COR-L47 (cell line): ENCODE measurements at regions not wholly inside any gene's neighbourhood (a gene's known extent, or its start where the extent isn't known, plus 50 kb on each side); places are given as distances from the start of the nearest gene placed in this dataset.
A peak's percentile ranks its signal among the peaks of the same experiment; 100 is the strongest.

ENCODE experiments used
- DNase-seq: peaks from one replicate; lab custom pipeline; 2025; lab: John Stamatoyannopoulos, UW

GRCh38 chr2:175463589-175464310 is 282.2 kb upstream of the ATP5MC3 start:
- no peak for DNase-seq

DNA sequence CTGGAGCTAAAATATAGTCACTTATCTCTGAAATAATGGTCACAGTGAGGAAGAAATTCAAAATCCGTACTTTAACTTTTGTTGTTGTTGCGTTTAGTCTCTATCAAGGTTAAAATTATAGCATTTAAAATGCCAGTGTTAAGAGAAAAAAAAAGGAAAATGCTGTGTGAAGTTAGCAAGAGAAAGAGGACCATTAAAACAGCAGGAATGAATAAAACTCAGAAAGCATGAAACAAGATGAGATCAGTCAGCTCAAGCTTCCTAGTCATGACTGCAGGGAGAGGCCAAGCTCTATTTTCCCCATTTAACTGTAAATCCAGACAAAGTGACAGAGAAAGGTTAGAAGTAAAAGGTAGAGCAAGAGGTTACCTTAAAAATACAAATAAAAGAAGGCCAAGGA is 281.7 kb upstream of the ATP5MC3 start:
- no peak for DNase-seq

GRCh38 chr2:175462246-175462645 is 280.7 kb upstream of the ATP5MC3 start:
- DNase-seq = no peak

- DNase-seq = no peak
Observed at GRCh38 chr2:175461839-175462238, 280.3 kb upstream of the ATP5MC3 start.

DNA sequence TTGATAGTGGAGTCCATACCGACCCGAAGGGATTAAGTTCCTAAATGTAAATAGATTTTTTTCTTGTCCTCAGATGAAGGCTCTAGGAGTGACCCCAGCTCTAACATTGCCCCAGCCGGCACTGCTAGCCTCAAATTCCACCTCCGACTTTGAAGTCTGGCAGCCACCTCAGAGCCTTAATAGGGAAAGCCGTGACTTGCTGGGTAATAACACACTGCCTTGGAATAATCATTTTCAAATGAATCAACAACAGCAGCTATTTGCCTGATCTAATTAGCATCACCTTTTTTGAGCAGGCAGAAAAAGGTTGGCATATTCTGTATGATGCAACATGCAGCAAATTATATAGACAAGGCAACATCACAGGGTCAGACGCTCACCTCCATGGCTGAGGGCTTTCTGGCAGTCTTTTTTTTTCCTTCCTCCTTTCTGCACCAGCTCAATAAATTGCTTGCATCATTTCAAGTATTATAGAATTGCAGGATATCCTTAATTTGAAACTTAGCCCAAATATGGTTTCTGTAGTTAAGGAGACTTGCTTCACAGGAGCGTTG is 276.5 kb upstream of the ATP5MC3 start:
- DNase-seq = no peak

DNA sequence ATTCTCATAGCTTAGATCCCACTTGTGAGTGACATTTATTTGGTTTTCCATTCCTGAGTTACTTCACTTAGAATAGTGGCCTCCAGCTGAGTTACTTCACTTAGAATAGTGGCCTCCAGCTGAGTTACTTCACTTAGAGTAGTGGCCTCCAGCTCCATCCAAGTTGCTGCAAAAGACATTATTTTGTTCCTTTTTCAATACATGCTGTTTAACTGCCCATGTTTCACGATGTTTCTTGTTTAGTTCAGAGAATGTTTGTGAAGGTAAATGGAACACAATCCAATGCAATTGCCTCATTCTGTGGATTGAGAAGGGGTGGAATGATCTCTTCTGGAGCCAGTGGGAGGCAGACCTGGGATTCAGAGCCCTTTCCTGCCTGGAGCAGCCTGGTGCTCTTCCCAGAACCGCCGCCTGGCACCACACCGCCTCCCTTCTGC is 273.5 kb upstream of the ATP5MC3 start:
- no peak for DNase-seq

DNA sequence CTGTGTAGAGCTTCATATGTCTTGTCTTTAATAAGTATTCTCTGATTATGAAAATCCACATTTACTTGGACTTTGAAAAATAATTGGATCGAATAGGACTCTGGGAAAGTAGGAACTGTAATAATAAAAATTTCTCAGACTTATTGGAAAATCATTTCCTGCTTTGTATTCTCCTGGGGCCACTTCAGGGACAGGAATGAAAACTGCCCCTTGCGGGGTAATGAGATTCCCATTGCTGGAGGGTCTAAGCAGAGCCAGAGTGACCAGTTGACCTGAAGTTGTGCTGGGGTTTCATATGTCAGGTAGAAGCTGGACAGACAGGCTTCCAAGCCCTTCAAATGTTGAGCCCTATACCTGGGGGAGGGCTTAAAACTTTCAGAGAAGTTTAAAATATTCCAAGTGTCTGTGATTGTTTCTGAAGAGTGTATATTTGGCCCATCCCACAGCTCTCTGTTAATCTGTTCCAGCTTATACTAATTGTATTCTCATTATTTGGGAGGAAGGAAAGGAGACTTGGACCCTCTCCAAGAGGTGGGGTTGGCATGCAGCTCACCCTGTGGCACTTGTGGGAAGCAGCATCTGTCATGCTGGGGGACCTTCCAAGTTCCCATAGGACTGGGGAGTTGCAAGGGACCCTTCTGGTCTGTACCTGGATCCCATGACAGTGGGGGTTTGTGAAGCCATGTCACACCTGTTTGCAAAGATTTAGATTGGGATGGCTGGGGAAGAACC is 268.7 kb upstream of the ATP5MC3 start:
- peak; percentile 55 for DNase-seq

DNA sequence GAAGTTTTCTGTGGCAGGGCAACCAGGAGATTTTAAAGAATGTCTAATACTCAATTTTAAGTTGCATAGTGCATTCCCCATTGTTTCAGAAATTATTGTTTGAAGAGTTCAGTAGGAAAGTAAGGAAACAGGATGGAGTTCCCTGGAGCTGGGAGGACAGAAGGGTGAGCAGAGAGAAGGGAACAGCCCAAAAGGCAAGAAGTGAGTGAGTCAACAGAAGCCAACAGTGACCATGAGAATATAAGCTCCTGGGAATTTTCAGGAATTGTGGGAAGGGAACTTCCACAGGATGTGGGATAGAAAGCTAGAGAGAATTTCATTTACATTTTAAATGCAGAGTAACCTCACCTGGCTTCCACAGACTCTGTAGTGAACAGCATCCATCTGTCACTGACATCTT is 268.1 kb upstream of the ATP5MC3 start:
- no peak for DNase-seq

DNA sequence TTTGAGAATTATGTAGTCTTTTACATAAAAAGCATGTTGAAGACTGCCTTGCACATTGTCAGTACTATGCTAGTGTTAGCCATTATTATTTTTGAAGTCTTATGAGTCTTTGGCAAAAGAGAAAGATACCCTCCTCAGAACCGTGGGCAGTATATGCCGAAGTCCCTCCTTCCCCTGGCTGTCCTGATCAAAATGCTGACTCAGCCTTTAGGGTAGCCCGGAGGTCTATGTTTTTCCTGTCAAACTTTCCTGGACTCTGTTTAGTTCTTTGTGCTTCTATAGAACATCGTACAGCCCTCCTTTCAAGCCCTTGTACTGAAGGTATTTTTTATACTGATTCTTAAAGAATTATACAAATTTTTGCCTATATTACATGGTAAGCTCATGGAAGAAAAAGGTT is 264.7 kb upstream of the ATP5MC3 start:
- DNase-seq = no peak

- DNase-seq = no peak
Observed at GRCh38 chr2:175445281-175445680, 263.8 kb upstream of the ATP5MC3 start.

DNA sequence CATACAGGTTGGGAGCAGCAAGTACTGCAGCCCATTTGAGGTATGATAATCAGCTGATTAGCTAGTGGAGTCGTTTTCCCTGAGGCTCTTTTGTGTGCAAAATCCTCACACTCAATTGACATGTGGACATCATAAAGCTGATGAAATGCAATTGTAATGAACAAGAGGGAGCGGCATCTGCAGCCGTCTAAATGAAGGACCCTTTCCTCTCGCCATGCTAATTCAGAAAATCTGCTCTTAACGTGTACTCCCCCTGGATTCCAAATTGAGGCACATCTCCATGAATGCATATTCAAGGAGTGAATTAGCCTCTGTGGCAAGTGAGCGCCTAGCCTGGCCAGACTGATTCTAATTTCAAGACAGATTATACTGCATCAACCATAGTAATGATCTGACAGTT is 260.9 kb upstream of the ATP5MC3 start:
- no peak for DNase-seq

- no peak for DNase-seq
Observed at GRCh38 chr2:175441181-175441761, 259.8 kb upstream of the ATP5MC3 start.

DNA sequence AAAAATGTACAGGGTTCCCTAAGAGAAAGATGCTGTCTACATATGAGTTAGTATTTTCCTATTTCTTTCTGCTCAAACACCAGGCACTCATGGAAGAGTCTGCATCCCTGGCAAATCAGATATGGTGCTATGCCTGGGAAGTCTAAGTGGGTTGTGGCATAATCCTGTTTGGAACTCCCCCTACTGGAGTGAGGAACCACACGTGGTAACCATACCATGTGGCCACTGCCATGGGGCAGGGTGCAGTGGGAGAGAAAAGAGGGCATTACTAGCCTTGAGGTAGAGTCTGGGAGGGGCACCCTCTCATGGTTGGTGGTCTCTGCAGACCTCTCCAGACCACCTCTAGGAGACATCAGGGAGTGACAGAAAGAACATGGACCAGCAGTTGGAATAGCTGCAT is 257.9 kb upstream of the ATP5MC3 start:
- no peak for DNase-seq

- no peak for DNase-seq
Observed at GRCh38 chr2:175437167-175437566, 255.7 kb upstream of the ATP5MC3 start.

DNA sequence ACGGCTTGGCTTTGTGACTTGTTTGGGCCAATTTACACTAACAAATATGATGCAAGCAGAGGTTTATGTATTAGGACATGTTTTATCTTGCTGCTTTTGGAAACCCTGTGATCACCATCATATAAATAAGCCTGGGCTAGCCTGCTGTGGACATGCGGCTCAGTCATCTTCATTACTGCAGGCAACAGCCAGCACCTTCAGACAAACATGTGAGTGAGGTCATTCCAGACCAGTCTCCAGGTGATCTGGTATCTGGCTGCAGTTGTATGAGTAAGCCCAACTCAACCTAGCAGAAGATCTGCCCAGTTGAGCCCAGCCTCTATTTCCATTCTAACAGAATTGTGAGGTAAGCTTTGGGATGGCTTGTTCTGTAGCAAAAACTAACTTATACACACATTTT is 254.6 kb upstream of the ATP5MC3 start:
- no peak for DNase-seq

DNA sequence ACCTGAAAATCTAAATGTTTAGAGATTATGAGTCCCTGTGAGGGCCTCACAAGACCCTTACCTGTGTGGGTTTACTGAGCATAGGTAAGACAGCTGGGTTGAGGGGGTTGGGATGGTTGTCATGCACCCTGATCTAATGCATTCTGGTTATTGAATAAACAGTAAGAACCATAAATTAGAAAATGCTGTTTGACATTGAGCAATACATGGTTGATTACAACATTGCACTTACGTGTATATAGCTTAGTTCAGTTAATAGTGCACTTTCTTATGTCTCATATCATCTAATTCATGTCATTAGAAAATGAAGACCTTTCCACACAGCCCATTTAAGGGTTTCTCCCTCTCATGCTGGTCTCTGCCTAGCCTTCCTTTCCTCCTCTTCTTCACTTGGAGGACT is 253.5 kb upstream of the ATP5MC3 start:
- DNase-seq = no peak

- no peak for DNase-seq
Observed at GRCh38 chr2:175432793-175433192, 251.3 kb upstream of the ATP5MC3 start.

DNA sequence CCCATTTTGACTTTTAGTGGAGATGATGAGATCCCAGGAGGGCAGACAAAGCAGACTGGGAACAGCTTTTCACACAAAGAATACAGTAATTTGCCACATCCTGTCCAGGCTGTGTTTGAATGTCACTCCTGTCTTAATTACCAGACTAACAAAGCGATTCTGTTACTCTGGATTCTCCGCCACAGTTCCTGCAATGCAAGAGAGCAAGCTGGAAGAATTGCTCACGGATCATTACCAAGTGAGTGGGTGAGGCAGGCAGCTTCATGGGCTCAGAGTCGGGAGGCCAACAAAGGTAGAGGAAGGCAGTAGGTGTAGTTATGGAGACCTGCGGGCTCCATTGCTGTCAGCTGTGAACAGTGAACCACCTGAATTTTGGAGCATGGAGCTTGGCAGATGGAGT is 250.5 kb upstream of the ATP5MC3 start:
- peak; percentile 88 for DNase-seq

GRCh38 chr2:175431101-175431946 is 249.8 kb upstream of the ATP5MC3 start:
- peak; percentile 56 for DNase-seq

- DNase-seq = no peak
Observed at GRCh38 chr2:175430236-175430635, 248.7 kb upstream of the ATP5MC3 start.

DNA sequence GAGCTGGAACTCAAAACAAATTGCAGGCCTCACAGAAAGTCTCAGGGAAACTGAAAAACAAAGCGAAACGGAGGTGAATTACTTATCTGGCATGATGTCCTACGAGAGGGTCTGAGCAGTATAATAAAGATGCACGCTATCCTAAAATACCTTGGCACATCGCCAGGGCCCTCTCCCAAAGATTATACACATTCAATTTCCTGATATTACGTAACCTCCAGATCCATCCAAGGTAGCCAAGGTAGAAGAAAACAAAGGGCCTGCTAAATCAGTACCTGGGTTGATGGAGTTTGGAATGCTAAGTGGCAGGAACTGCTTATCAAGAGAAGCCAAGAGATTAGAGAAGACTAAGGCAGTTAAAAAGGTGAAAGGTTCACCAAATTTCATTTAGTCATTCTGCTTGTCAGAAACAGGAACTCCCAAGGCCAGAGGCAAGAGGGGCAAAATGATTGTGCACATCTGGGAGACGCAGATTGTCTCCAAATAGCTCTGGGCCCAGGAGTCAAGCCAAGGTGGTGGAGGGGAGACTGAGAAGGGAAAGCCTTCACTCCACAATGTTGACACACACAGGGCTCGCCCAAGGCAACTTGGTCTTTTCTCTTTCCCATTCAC is 236.8 kb upstream of the ATP5MC3 start:
- no peak for DNase-seq
